ENCODE measurements at regions not wholly inside any gene's neighbourhood (a gene's known extent, or its start where the extent isn't known, plus 50 kb on each side); places are given as distances from the start of the nearest gene placed in this dataset.

- no peaks in the 10 kb centered on the region for H3K27me3 ChIP-seq (ENCODE audit: insufficient read depth, low read depth)
- no peaks in the 10 kb centered on the region for H3K36me3 ChIP-seq (ENCODE audit: insufficient read depth)
- H3K4me2 ChIP-seq, result no peak overlapping the region
- no peaks in the 10 kb centered on the region for H4K20me1 ChIP-seq (ENCODE audit: insufficient read depth)
- no peak overlapping the region for H3K4me3 ChIP-seq (IDR thresholded peaks at IDR 0.05; ENCODE audit: insufficient read depth, low read depth, low read length)
- no peaks in the 10 kb centered on the region for H3K4me1 ChIP-seq (ENCODE audit: low read depth, poor library complexity, severe bottlenecking)
- no peak for TF ChIP-seq CTCF (conservative IDR thresholded peaks at IDR 0.05; ENCODE audit: low read depth, low read length)
- H3K9ac ChIP-seq, result no peak overlapping the region
- no peaks in the 10 kb centered on the region for H3K79me2 ChIP-seq (ENCODE audit: insufficient read depth, low read depth)
- no peak overlapping the region for H2AFZ ChIP-seq (ENCODE audit: low read depth)
- H3K27ac ChIP-seq, result no peak overlapping the region
Observed at GRCh38 chr22:34847072-34847471, 218.9 kb upstream of the ISX start.

GRCh38 chr22:34849965-34850364 is 216.0 kb upstream of the ISX start:
- Histone ChIP-seq H3K79me2 (ENCODE audit: insufficient read depth, low read depth) (no peaks in the 10 kb centered on the region), H3K36me3 (ENCODE audit: insufficient read depth) (no peaks in the 10 kb centered on the region), H3K27me3 (ENCODE audit: insufficient read depth, low read depth) (no peaks in the 10 kb centered on the region), H3K4me3 (IDR thresholded peaks at IDR 0.05; ENCODE audit: insufficient read depth, low read depth, low read length) (no peak overlapping the region), H3K27ac (no peak overlapping the region), H3K9ac (no peak overlapping the region), H4K20me1 (ENCODE audit: insufficient read depth) (no peaks in the 10 kb centered on the region), H2AFZ (ENCODE audit: low read depth) (no peak overlapping the region), H3K4me2 (no peak overlapping the region), H3K4me1 (ENCODE audit: low read depth, poor library complexity, severe bottlenecking) (no peaks in the 10 kb centered on the region)
- no peak for TF ChIP-seq CTCF (conservative IDR thresholded peaks at IDR 0.05; ENCODE audit: low read depth, low read length)

- H2AFZ ChIP-seq (ENCODE audit: low read depth), result no peak overlapping the region
- no peaks in the 10 kb centered on the region for H4K20me1 ChIP-seq (ENCODE audit: insufficient read depth)
- no peaks in the 10 kb centered on the region for H3K27me3 ChIP-seq (ENCODE audit: insufficient read depth, low read depth)
- H3K4me1 ChIP-seq (ENCODE audit: low read depth, poor library complexity, severe bottlenecking), result no peaks in the 10 kb centered on the region
- H3K4me3 ChIP-seq (IDR thresholded peaks at IDR 0.05; ENCODE audit: insufficient read depth, low read depth, low read length), result no peak overlapping the region
- no peak overlapping the region for H3K9ac ChIP-seq
- H3K36me3 ChIP-seq (ENCODE audit: insufficient read depth), result no peaks in the 10 kb centered on the region
- H3K4me2 ChIP-seq, result no peak overlapping the region
- TF ChIP-seq CTCF (conservative IDR thresholded peaks at IDR 0.05; ENCODE audit: low read depth, low read length), result no peak
- H3K27ac ChIP-seq, result no peak overlapping the region
- no peaks in the 10 kb centered on the region for H3K79me2 ChIP-seq (ENCODE audit: insufficient read depth, low read depth)
Observed at GRCh38 chr22:34851918-34852662, 213.9 kb upstream of the ISX start.

- Histone ChIP-seq H3K36me3 (ENCODE audit: insufficient read depth) (no peaks in the 10 kb centered on the region), H2AFZ (ENCODE audit: low read depth) (no peak overlapping the region), H3K4me1 (ENCODE audit: low read depth, poor library complexity, severe bottlenecking) (no peaks in the 10 kb centered on the region), H3K9ac (no peak overlapping the region), H3K4me3 (IDR thresholded peaks at IDR 0.05; ENCODE audit: insufficient read depth, low read depth, low read length) (no peak overlapping the region), H3K27ac (no peak overlapping the region), H3K4me2 (no peak overlapping the region), H3K79me2 (ENCODE audit: insufficient read depth, low read depth) (no peaks in the 10 kb centered on the region), H3K27me3 (ENCODE audit: insufficient read depth, low read depth) (no peaks in the 10 kb centered on the region), H4K20me1 (ENCODE audit: insufficient read depth) (no peaks in the 10 kb centered on the region)
- no peak for TF ChIP-seq CTCF (conservative IDR thresholded peaks at IDR 0.05; ENCODE audit: low read depth, low read length)
Observed at GRCh38 chr22:34855471-34855870, 210.5 kb upstream of the ISX start.

All from KMS-11 (cell line).